ENCODE measurements at regions not wholly inside any gene's neighbourhood (a gene's known extent, or its start where the extent isn't known, plus 50 kb on each side); places are given as distances from the start of the nearest gene placed in this dataset.

DNA sequence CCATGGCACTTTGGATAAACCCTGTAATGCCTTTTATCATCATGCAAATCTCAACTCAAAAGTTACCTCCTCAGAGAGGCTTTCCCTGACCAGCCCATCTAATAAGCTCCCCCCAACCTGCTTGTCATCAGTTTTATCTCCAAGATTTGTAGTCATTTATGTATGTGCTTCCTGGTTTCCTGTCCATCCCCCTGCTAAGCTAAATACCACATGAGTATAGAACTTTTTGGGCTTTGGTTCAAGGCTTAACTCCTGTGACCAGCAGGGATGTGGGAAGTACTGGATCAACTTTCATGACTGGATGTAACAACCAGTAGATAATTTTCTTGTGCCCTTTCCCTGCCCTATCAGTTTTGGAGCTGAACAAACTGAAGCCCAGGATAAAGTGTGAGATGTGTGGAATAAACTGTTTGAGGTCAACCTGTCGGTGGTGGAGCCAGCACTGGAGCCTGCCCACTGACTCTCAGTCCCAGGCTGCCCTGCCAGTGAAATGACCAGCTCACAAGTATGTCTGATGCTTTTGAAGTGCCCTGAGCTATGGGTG lies 148.6 kb downstream of the CYP26A1 start:
- TF ChIP-seq, protein P1, sequence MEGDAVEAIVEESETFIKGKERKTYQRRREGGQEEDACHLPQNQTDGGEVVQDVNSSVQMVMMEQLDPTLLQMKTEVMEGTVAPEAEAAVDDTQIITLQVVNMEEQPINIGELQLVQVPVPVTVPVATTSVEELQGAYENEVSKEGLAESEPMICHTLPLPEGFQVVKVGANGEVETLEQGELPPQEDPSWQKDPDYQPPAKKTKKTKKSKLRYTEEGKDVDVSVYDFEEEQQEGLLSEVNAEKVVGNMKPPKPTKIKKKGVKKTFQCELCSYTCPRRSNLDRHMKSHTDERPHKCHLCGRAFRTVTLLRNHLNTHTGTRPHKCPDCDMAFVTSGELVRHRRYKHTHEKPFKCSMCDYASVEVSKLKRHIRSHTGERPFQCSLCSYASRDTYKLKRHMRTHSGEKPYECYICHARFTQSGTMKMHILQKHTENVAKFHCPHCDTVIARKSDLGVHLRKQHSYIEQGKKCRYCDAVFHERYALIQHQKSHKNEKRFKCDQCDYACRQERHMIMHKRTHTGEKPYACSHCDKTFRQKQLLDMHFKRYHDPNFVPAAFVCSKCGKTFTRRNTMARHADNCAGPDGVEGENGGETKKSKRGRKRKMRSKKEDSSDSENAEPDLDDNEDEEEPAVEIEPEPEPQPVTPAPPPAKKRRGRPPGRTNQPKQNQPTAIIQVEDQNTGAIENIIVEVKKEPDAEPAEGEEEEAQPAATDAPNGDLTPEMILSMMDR (IDR thresholded peaks at IDR 0.05; ENCODE audit: low read depth, low read length, missing input control): no peak
- TF ChIP-seq JUND (IDR thresholded peaks at IDR 0.05): no peak
- TF ChIP-seq, protein P2, sequence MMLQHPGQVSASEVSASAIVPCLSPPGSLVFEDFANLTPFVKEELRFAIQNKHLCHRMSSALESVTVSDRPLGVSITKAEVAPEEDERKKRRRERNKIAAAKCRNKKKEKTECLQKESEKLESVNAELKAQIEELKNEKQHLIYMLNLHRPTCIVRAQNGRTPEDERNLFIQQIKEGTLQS (IDR thresholded peaks at IDR 0.05): no peak

Measured in liver (tissue), 3 donors.